ENCODE measurements at regions not wholly inside any gene's neighbourhood (a gene's known extent, or its start where the extent isn't known, plus 50 kb on each side); places are given as distances from the start of the nearest gene placed in this dataset.

GRCh38 chr15:96276438-96277210 lies 53.9 kb upstream of the NR2F2 start:
- TF ChIP-seq CTCF (conservative IDR thresholded peaks at IDR 0.05; ENCODE audit: low read depth in 2 of 2) (no peak), POLR2AphosphoS5 (IDR thresholded peaks at IDR 0.05; ENCODE audit: low read depth) (no peak), NANOG (IDR thresholded peaks at IDR 0.05; ENCODE audit: borderline replicate concordance) (no peak), EZH2 (IDR thresholded peaks at IDR 0.05; ENCODE audit: low read depth, unreplicated experiment) (no peak)
